ENCODE measurements at regions not wholly inside any gene's neighbourhood (a gene's known extent, or its start where the extent isn't known, plus 50 kb on each side); places are given as distances from the start of the nearest gene placed in this dataset.

GRCh38 chr4:138908134-138908533 is 107.4 kb upstream of the NOCT start:
- no peak for TF ChIP-seq CTCF (IDR thresholded peaks at IDR 0.05; ENCODE audit: insufficient read depth, missing control alignments)
- DNase-seq (ENCODE audit: insufficient read length, low spot score) (no peak), FAIRE-seq (no peak)

DNA sequence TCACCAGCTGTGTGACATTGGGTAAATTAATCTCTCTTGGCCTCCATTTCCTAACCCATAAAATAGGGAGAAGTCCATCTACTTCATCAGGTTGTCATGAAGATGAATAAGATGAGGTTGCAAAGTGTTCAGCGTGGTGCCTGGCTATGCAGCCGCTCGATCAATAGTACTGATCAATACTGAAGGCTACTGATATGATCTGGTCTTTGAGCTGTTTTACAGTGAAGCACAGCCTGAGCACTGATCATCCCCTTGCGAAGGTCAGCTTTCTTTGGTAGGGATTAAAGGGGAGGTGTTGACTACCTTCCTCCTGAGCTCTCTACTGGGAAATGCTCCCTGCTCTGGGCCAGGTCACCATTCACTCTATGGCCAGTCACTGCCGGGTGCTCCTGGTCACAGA is 108.4 kb upstream of the NOCT start:
- no peak for DNase-seq (ENCODE audit: insufficient read length, low spot score)
- FAIRE-seq: no peak
- no peak for TF ChIP-seq CTCF (IDR thresholded peaks at IDR 0.05; ENCODE audit: insufficient read depth, missing control alignments)

GRCh38 chr4:138904793-138905192 is 110.8 kb upstream of the NOCT start:
- FAIRE-seq: no peak
- no peak for TF ChIP-seq CTCF (IDR thresholded peaks at IDR 0.05; ENCODE audit: insufficient read depth, missing control alignments)
- no peak for DNase-seq (ENCODE audit: insufficient read length, low spot score)

DNA sequence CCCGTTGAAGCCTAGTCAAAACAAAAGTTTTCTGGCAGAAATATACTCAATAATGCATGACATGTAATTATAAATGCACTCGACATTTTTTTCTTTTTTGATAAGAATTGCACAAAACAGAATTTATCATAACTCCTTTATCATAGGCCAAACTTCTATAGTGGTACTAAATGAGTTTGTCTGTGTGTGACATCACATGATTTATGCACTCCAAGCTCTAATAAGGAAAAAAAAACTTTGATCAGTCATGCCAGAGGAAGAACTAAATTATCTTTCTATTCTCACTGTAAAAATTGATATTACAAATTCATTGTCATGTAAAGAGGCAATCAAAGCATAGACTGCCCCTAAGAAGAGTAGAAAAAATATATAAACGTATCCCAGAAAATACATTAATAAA is 112.4 kb upstream of the NOCT start:
- TF ChIP-seq CTCF (IDR thresholded peaks at IDR 0.05; ENCODE audit: insufficient read depth, missing control alignments): no peak
- no peak for DNase-seq (ENCODE audit: insufficient read length, low spot score)
- FAIRE-seq: no peak

GRCh38 chr4:138902705-138903104 is 112.9 kb upstream of the NOCT start:
- FAIRE-seq (no peak), DNase-seq (ENCODE audit: insufficient read length, low spot score) (no peak)
- TF ChIP-seq CTCF (IDR thresholded peaks at IDR 0.05; ENCODE audit: insufficient read depth, missing control alignments): no peak

- DNase-seq (ENCODE audit: insufficient read length, low spot score): no peak
These were observed 114.4 kb upstream of the NOCT start for GRCh38 chr4:138901177-138901576.

DNA sequence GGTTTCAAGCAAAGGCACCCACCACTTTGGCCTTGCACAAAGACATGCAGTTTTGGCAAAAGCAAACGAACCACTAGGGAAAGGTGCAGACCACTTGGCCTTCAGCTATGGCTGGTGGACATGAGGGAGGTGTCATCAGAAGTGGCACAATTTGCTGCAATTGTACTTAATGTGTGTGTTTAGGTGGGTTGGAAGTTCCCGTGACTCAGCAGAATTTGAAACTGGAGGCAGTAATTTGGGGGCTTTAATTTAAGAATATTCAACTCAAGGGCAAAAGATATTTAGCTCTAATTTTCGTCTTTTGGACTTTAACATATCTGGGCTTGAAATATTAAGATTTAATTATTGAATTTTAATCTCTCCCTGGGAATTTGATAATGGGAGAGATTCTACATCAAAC is 115.6 kb upstream of the NOCT start:
- TF ChIP-seq CTCF (IDR thresholded peaks at IDR 0.05; ENCODE audit: insufficient read depth, missing control alignments): no peak
- FAIRE-seq (no peak), DNase-seq (ENCODE audit: insufficient read length, low spot score) (no peak)

More at GRCh38 chr4:138901177-138901576, 114.4 kb upstream of the NOCT start:
- no peak for FAIRE-seq
- no peak for TF ChIP-seq CTCF (IDR thresholded peaks at IDR 0.05; ENCODE audit: insufficient read depth, missing control alignments)
